ENCODE measurements at regions not wholly inside any gene's neighbourhood (a gene's known extent, or its start where the extent isn't known, plus 50 kb on each side); places are given as distances from the start of the nearest gene placed in this dataset.

DNA sequence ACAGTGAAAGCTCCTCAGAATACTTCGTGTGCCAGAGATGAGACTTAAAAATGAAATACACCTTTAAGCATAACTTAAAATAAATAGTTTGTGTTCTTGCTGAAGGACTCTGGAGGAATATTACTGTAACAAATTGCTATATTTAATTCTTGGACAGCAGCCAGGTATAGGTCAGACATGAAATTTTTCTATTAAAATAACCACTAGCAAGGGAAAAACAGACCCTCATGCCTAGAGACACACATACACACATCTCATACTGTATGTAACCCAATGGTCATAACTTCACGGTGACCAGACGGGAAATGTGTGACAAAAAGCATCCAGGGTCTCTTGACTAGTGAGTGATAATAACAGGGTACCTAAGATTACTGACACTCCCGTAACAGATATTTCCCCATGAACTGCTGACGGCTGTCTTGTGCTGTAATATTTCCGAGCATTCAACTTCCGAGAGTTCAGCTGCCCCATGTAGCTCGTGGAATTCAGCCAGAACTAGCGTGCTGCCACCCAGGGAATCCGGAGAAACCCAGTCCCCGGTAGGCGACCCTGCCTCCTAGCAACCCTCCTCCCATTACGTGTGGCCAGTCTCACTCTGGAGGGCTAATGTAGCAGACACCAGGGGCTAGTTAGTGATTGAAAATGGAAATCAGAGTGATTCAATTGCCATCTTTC lies 2295.1 kb upstream of the WWC1 start:
- no peak overlapping the region for H3K27ac ChIP-seq
- TF ChIP-seq CTCF (IDR thresholded peaks at IDR 0.05): no peak
- no peak overlapping the region for H3K4me3 ChIP-seq
- DNase-seq (ENCODE audit: low spot score): no peak

- Histone ChIP-seq H3K4me3 (no peak overlapping the region), H3K27ac (no peak overlapping the region)
- no peak for TF ChIP-seq CTCF (IDR thresholded peaks at IDR 0.05)
- DNase-seq (ENCODE audit: low spot score): no peak
Measured at GRCh38 chr5:165999693-166000320, 2291.6 kb upstream of the WWC1 start.

DNA sequence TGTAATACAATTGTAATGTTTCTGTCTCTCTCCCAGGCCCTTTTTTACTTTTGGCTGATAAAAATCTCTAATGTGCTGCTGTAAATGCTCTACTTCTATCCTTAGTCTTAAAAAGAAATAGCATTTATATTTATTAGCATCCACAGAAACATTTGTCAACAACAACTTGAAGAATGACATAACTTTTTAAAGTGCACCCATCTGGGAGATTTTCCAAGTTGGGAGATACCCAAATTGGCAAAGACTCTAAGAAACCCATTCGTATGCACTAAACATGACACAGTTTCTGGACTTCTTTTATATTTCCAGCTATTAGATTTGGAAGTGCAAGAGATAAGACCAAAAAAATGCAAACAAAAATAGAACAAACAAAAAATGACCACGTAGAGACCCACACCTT lies 2287.4 kb upstream of the WWC1 start:
- DNase-seq (ENCODE audit: low spot score): no peak
- no peak for TF ChIP-seq CTCF (IDR thresholded peaks at IDR 0.05)
- Histone ChIP-seq H3K27ac (no peak overlapping the region), H3K4me3 (no peak overlapping the region)

DNA sequence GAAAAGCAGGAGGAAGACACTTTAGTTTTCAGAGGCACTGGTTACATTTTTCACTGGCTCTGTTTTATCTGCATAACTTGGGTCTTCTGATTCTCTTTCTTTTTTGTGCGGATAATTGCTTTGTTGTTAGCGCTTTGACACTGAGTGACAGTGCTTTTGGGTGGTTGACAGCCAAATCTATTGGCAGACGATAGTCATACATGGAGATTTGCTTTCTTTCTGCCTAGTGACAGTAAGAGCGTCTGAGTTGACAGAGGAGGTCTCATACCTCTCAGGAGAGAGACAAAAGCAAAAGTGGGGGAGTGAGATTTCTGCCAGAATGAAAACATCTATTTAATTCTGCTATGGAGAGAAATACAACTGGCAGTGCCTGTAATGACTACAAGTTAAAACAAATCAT lies 2278.0 kb upstream of the WWC1 start:
- H3K4me3 ChIP-seq: no peak overlapping the region
- no peak for DNase-seq (ENCODE audit: low spot score)
- TF ChIP-seq CTCF (IDR thresholded peaks at IDR 0.05): no peak
- H3K27ac ChIP-seq: no peak overlapping the region

GRCh38 chr5:166014256-166014655 lies 2277.2 kb upstream of the WWC1 start:
- no peak for DNase-seq (ENCODE audit: low spot score)
- Histone ChIP-seq H3K27ac (no peak overlapping the region), H3K4me3 (no peak overlapping the region)

GRCh38 chr5:166018716-166019115 lies 2272.7 kb upstream of the WWC1 start:
- H3K27ac ChIP-seq: no peak overlapping the region
- no peak for DNase-seq (ENCODE audit: low spot score)
- no peak for TF ChIP-seq CTCF (IDR thresholded peaks at IDR 0.05)
- H3K4me3 ChIP-seq: no peak overlapping the region

More at GRCh38 chr5:166014256-166014655, 2277.2 kb upstream of the WWC1 start:
- TF ChIP-seq CTCF (IDR thresholded peaks at IDR 0.05): no peak

DNA sequence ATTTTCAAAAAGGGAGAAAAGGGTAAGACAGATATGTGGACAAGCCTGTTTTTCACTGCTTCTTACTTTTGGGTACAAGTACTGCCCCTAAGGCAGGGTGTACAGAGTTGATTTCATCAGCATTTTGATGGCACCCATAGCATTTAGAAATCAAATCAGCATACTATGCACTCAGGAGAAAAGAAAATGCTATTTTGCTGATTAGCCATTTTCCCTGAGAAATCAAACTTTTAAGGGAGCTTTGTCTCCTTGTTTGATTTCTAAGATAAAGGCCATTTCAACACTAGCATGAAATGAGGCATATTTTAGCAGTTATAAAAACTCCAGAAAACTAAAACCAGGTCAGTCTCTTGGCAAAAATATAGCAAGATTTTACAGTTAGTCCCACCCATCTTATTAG lies 2269.4 kb upstream of the WWC1 start:
- TF ChIP-seq CTCF (IDR thresholded peaks at IDR 0.05): no peak
- no peak for DNase-seq (ENCODE audit: low spot score)
- Histone ChIP-seq H3K27ac (no peak overlapping the region), H3K4me3 (no peak overlapping the region)
